Sigmoid colon (tissue), 6 donors: ENCODE measurements at regions not wholly inside any gene's neighbourhood (a gene's known extent, or its start where the extent isn't known, plus 50 kb on each side); places are given as distances from the start of the nearest gene placed in this dataset.
"Not testable (repeated sequence)": the region's sequence is repeated elsewhere in the genome, so short reads cannot be mapped to it uniquely, and the experiment has no call there.

Source experiments
- DNase-seq: peaks from one replicate; pipeline ENCODE4 v3.0.0-alpha.2; 2019
- H3K27ac ChIP-seq, 4 donors: fragments of 200-600 bp; sonication (generic); one replicate each; pipeline ENCODE4 v1.5.1; 2016 to 2019; ENCODE audit warnings: mild to moderate bottlenecking in 1 of 4
- H3K27me3 ChIP-seq, 3 donors: fragments of 200-600 bp; sonication (generic); one replicate each; pipeline ENCODE4 v1.5.1; 2019; ENCODE audit warnings: mild to moderate bottlenecking in 1 of 3
- H3K36me3 ChIP-seq, 4 donors: fragments of 200-600 bp; sonication (generic); one replicate each; pipeline ENCODE4 v1.5.1; 2016 to 2019
- H3K4me1 ChIP-seq, 4 donors: fragments of 200-600 bp; sonication (generic); one replicate each; pipeline ENCODE4 v1.5.1; 2017 to 2019
- H3K4me3 ChIP-seq, 4 donors: fragments of 200-600 bp; sonication (generic); one replicate each; pipeline ENCODE4 v1.5.1; 2017 to 2019; ENCODE audit warnings: mild to moderate bottlenecking in 2 of 4, moderate library complexity in 1 of 4
- H3K9me3 ChIP-seq, 4 donors: fragments of 200-600 bp in 3 of 4; sonication (generic) in 3 of 4; one replicate each; pipeline versions ENCODE4 v1.5.1 to v1.6.1; 2013 to 2019
- EP300 ChIP-seq, 4 donors: sonication (generic); formaldehyde crosslinking; IDR thresholded peaks; one replicate each; pipeline ENCODE4 v1.6.1; 2017; ENCODE audit warnings: antibody characterized with exemption in 4 of 4
- POLR2A ChIP-seq, 2 donors: fragments of 450-650 bp; IDR thresholded peaks; one replicate each; pipeline ENCODE4 v1.6.1; 2016; ENCODE audit warnings: antibody characterized with exemption in 2 of 2, mild to moderate bottlenecking in 2 of 2, moderate library complexity in 2 of 2
- POLR2AphosphoS5 ChIP-seq, 4 donors: sonication (generic); formaldehyde crosslinking; IDR thresholded peaks; one replicate each; pipeline ENCODE4 v1.6.1; 2017; ENCODE audit warnings: antibody characterized with exemption in 4 of 4
- WGBS, 2 donors: extraction: QIAGEN DNeasy Blood & Tissue Kit; methylation state at CpG; one replicate each; pipeline ENCODE4 v1.1.7; 2013; 5-methylcytosine and 5-hydroxymethylcytosine counted together
- intact Hi-C: fragments of 100-400 bp; cut with DNase I; formaldehyde crosslinking; loops from one replicate; pipeline ENCODE4 v1.15.1; 2023
- TF ChIP-seq, protein P1 (sequence below), 4 experiments: fragments of 450-650 bp in 3 of 4; fragments of 200-600 bp in 1 of 4; IDR thresholded peaks; one replicate each; pipeline ENCODE4 v1.5.1; 2016 to 2019; ENCODE audit warnings: antibody characterized with exemption in 4 of 4, mild to moderate bottlenecking in 3 of 4, moderate library complexity in 2 of 4
- donor health status: healthy with polysubstance abuse.
- donor health status: healthy.

DNA sequence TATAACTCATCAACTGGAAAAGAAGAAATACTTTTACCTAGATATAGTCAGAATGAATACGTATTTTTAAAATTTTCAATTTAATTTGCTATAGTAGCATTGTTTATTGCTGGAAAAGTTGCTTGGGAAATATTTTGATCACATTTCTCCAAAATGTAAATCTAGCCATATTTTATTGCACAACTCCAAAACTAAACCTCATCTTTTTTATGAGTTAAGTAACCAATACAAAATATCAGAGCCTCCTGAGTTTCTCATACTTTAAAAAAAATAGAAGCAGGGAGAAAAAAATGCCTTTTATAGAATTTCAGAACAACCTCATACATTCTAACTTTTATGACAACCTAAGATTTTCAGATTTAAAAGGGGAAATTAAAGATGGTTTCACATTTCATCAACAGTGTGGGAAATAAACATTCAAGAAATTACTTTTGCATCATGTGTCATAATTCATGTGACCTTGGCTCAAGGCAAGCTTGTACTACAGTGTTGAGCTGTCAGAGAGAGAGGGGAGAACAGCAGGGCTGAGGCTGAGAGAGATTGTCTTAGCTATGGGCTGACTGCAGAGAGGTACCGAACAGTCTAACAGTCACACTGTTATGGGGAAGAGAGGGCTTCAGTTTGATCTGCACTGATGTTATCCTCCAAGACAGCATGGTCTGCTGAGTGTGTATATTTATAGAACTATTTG is 519.0 kb downstream of the LTN1 start:
- intact Hi-C loops: no loop called here
- Histone ChIP-seq H3K4me1 (no peaks in the 10 kb centered on the region), H3K27ac (no peak overlapping the region), H3K36me3 (no peaks in the 10 kb centered on the region), H3K27me3 (no peaks in the 10 kb centered on the region), H3K4me3 (no peak overlapping the region), H3K9me3 (no peaks in the 10 kb centered on the region)
- TF ChIP-seq POLR2A (IDR thresholded peaks at IDR 0.05) (no peak), EP300 (IDR thresholded peaks at IDR 0.05) (no peak), POLR2AphosphoS5 (IDR thresholded peaks at IDR 0.05) (no peak)
- TF ChIP-seq, protein P1, sequence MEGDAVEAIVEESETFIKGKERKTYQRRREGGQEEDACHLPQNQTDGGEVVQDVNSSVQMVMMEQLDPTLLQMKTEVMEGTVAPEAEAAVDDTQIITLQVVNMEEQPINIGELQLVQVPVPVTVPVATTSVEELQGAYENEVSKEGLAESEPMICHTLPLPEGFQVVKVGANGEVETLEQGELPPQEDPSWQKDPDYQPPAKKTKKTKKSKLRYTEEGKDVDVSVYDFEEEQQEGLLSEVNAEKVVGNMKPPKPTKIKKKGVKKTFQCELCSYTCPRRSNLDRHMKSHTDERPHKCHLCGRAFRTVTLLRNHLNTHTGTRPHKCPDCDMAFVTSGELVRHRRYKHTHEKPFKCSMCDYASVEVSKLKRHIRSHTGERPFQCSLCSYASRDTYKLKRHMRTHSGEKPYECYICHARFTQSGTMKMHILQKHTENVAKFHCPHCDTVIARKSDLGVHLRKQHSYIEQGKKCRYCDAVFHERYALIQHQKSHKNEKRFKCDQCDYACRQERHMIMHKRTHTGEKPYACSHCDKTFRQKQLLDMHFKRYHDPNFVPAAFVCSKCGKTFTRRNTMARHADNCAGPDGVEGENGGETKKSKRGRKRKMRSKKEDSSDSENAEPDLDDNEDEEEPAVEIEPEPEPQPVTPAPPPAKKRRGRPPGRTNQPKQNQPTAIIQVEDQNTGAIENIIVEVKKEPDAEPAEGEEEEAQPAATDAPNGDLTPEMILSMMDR (IDR thresholded peaks at IDR 0.05): no peak
- DNase-seq: no peak
- 84 to 86% methylated on average over 2 of the region's 2 CpGs for WGBS, 2 donors

DNA sequence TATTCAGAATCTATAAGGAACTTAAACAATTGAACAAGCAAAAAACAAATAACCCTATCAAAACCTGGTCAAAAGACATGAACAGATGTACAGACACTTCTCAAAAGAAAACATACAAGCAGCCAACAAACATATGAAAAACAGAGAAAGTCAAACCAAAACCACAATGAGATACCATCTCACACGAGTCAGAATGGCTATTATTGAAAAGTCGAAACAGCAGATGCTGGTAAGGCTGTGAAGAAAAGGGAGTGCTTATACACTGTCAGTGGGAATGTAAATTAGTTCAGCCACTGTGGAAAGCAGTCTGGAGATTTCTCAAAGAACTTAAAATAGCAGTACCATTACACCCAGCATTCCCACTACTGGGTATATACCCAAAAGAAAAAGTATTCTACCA is 520.1 kb downstream of the LTN1 start:
- H3K9me3 ChIP-seq, DNase-seq, H3K36me3 ChIP-seq, H3K27ac ChIP-seq, H3K4me1 ChIP-seq, intact Hi-C loops, H3K27me3 ChIP-seq, H3K4me3 ChIP-seq: not testable (repeated sequence)
- 72 to 76% methylated on average over 2 of the region's 2 CpGs for WGBS, 2 donors

DNA sequence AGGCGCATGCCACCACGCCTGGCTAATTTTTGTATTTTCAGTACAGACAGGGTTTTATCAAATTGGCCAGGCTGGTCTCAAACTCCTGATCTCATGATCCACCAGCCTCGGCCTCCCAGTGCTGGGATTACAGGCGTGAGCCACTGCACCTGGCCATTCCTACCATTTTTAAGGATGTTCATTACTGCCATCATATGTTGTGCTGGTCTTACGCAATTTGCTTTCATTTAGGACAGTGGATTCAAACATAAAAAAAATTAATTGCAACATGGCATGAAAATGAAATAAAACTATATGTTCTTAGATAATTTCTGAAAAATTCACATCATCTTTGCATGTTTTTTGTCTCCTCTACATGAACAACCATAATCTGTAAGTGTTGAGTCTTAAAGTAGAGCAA is 527.7 kb downstream of the LTN1 start:
- H3K4me1 ChIP-seq: no peaks in the 10 kb centered on the region
- no peak for DNase-seq
- H3K36me3 ChIP-seq: no peaks in the 10 kb centered on the region
- 83 to 92% methylated on average over 5 of the region's 5 CpGs for WGBS, 2 donors
- no peak for TF ChIP-seq POLR2A (IDR thresholded peaks at IDR 0.05)
- TF ChIP-seq, protein P1 (IDR thresholded peaks at IDR 0.05): no peak
- TF ChIP-seq EP300 (IDR thresholded peaks at IDR 0.05): no peak
- no peak for TF ChIP-seq POLR2AphosphoS5 (IDR thresholded peaks at IDR 0.05)
- H3K9me3 ChIP-seq: no peaks in the 10 kb centered on the region
- H3K27ac ChIP-seq: no peak overlapping the region
- H3K4me3 ChIP-seq: no peak overlapping the region
- H3K27me3 ChIP-seq: no peaks in the 10 kb centered on the region
- intact Hi-C loops: no loop called here

DNA sequence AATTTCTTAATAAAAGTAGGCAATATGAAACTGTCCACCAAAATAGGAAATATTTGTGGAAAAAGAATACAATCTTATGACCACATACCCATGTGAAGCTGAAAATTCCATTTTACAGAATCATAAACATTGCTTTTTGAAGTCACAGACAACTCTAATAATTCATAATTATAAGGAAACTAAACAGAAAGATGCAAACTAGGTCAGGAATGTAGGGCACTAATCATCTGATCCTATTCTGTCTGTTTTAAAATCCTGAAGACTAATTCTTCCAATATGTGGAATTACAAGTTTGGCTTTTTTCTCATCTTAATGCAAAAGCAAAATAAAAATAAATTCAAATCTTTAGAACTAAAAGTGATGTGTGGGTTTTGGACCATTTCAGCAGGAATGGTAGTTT is 528.6 kb downstream of the LTN1 start:
- H3K27me3 ChIP-seq: no peaks in the 10 kb centered on the region
- H3K4me1 ChIP-seq: no peaks in the 10 kb centered on the region
- no peak overlapping the region for H3K27ac ChIP-seq
- TF ChIP-seq, protein P1 (IDR thresholded peaks at IDR 0.05): no peak
- TF ChIP-seq POLR2A (IDR thresholded peaks at IDR 0.05): no peak
- TF ChIP-seq POLR2AphosphoS5 (IDR thresholded peaks at IDR 0.05): no peak
- TF ChIP-seq EP300 (IDR thresholded peaks at IDR 0.05): no peak
- intact Hi-C loops: no loop called here
- H3K9me3 ChIP-seq: no peaks in the 10 kb centered on the region
- no peak for DNase-seq
- H3K4me3 ChIP-seq: no peak overlapping the region
- no peaks in the 10 kb centered on the region for H3K36me3 ChIP-seq

DNA sequence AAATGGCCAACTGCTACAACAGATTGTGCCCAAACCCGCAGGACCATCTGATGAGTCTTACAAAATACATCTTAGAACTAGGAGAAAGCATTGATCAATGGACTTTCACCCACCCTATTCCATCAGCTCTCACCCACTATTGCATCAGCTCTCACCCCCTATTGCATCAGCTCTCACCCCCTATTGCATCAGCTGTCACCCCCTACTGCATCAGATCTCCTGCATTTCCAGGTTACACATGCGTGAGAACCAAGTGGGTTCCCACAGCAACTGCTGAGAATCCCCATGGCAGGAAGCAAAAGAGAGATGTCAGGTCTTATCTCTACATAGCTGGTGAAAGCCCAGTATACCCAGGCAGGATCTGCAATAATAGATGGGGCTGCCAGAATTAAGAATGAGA is 533.5 kb downstream of the LTN1 start:
- TF ChIP-seq POLR2AphosphoS5 (IDR thresholded peaks at IDR 0.05) (no peak), POLR2A (IDR thresholded peaks at IDR 0.05) (no peak)
- TF ChIP-seq, protein P1 (IDR thresholded peaks at IDR 0.05): no peak
- Histone ChIP-seq H3K27ac (no peak overlapping the region), H3K27me3 (no peaks in the 10 kb centered on the region), H3K4me3 (no peak overlapping the region), H3K4me1 (no peaks in the 10 kb centered on the region), H3K9me3 (no peaks in the 10 kb centered on the region), H3K36me3 (no peaks in the 10 kb centered on the region)
- WGBS, 2 donors: 85 to 93% methylated on average over 2 of the region's 2 CpGs
- no peak for DNase-seq
- intact Hi-C loops: no loop called here
